ENCODE measurements at regions not wholly inside any gene's neighbourhood (a gene's known extent, or its start where the extent isn't known, plus 50 kb on each side); places are given as distances from the start of the nearest gene placed in this dataset.

- TF ChIP-seq CTCF (IDR thresholded peaks at IDR 0.05) (no peak), POLR2AphosphoS5 (IDR thresholded peaks at IDR 0.05) (no peak), POLR2A (IDR thresholded peaks at IDR 0.05) (no peak), EP300 (IDR thresholded peaks at IDR 0.05) (no peak)
Measured at GRCh38 chr9:109641372-109641659, 138.7 kb upstream of the PALM2AKAP2 start.
